HCT116 (cell line): ENCODE measurements at regions not wholly inside any gene's neighbourhood (a gene's known extent, or its start where the extent isn't known, plus 50 kb on each side); places are given as distances from the start of the nearest gene placed in this dataset.

Experiments
- ATAC-seq: fragments of 200-7000 bp; cut with Tn5 transposase; 2 replicates; pipeline ENCODE4 v1.9.1; 2020; ENCODE audit warnings: mild to moderate bottlenecking, moderate library complexity
- BruUV-seq: library from RNA; stranded (reverse); fragments of 400-500 nt; replicated peaks from 2 replicates; lab custom pipeline; 2021; lab: Mats Ljungman, UMichigan
- CTCF ChIA-PET: fragments of 300-600 bp; sonication (Branson Sonifier 250); formaldehyde crosslinking; loops from one replicate; lab custom pipeline; 2021; ENCODE audit warnings: antibody characterized with exemption; lab: Charles Lee
- POLR2A ChIA-PET: fragments of 300-600, 350-600 bp; sonication (Branson Sonifier 250); formaldehyde crosslinking; loops from one replicate; lab custom pipeline; 2021; ENCODE audit warnings: antibody characterized with exemption; lab: Charles Lee
- RAD21 ChIA-PET, 2 experiments: fragments of 300-600 bp; sonication (Branson Sonifier 250); formaldehyde crosslinking; loops; one replicate each; lab custom pipeline; 2023; ENCODE audit warnings: low total read pairs in 2 of 2; ENCODE audit not compliant: uncharacterized antibody in 2 of 2, unreplicated experiment in 2 of 2, low non-redundant PET in 1 of 2; lab: Charles Lee
- DNase-seq: peaks from one replicate; pipeline ENCODE4 v3.0.0-alpha.2; 2010; ENCODE audit warnings: low read depth, low spot score
- H2AFZ ChIP-seq: fragments of 200-600 bp; shearing (Covaris generic), sonication (generic); 2 replicates; pipeline ENCODE4 v1.6.1; 2017; ENCODE audit warnings: low read depth, mixed run types, mixed read lengths, antibody characterized with exemption, low read length; ENCODE audit not compliant: poor library complexity, severe bottlenecking
- H3K27ac ChIP-seq: 2 replicates; pipeline ENCODE4 v1.5.1; 2012; ENCODE audit warnings: low read depth, low read length
- H3K27me3 ChIP-seq: fragments of 200-600 bp; sonication (generic); 2 replicates; pipeline ENCODE4 v1.6.1; 2016; ENCODE audit warnings: mixed run types, low read length, mixed read lengths; ENCODE audit not compliant: insufficient read depth
- H3K36me3 ChIP-seq, 2 experiments: fragments of 200-500 bp in 1 of 2; fragments of 200-600 bp in 1 of 2; sonication (Bioruptor generic) in 1 of 2; sonication (generic) in 1 of 2; 2 replicates each; pipeline versions ENCODE4 v1.5.1 to v1.6.1; 2014 to 2016; ENCODE audit warnings: low read length in 2 of 2, inconsistent platforms in 1 of 2, mixed read lengths in 1 of 2, mixed run types in 1 of 2; ENCODE audit not compliant: insufficient read depth in 2 of 2, control insufficient read depth in 1 of 2
- H3K4me1 ChIP-seq, 2 experiments: fragments of 200-600 bp in 1 of 2; sonication (generic) in 1 of 2; 2 replicates each; pipeline versions ENCODE4 v1.5.1 to v1.6.1; 2012 to 2017; ENCODE audit warnings: low read length in 2 of 2, inconsistent platforms in 1 of 2, mild to moderate bottlenecking in 1 of 2, mixed read lengths in 1 of 2, mixed run types in 1 of 2, moderate library complexity in 1 of 2; ENCODE audit not compliant: insufficient read depth in 2 of 2, control insufficient read depth in 1 of 2
- H3K4me2 ChIP-seq: fragments of 200-600 bp; sonication (generic); 2 replicates; pipeline ENCODE4 v1.6.1; 2017; ENCODE audit warnings: mixed run types, low read length, mixed read lengths
- H3K4me3 ChIP-seq, 2 experiments: fragments of 200-600 bp in 1 of 2; sonication (generic) in 1 of 2; replicated peaks in 1 of 2; 2 replicates each; pipeline ENCODE4 v1.5.1; 2011 to 2016; ENCODE audit warnings: low read length in 2 of 2, control low read depth in 1 of 2, low read depth in 1 of 2, mild to moderate bottlenecking in 1 of 2, mixed read lengths in 1 of 2, mixed run types in 1 of 2
- H3K79me2 ChIP-seq: fragments of 200-600 bp; sonication (generic); 2 replicates; pipeline ENCODE4 v1.6.1; 2017; ENCODE audit warnings: mild to moderate bottlenecking, mixed run types, low read length, moderate library complexity, mixed read lengths; ENCODE audit not compliant: insufficient read depth
- H3K9ac ChIP-seq: fragments of 200-600 bp; sonication (generic); 2 replicates; pipeline ENCODE4 v1.6.1; 2016; ENCODE audit warnings: low read length, mixed read lengths
- H3K9me2 ChIP-seq: fragments of 200-600 bp; sonication (generic), shearing (Covaris generic); 2 replicates; pipeline ENCODE4 v1.6.1; 2017; ENCODE audit warnings: mixed run types, mild to moderate bottlenecking, moderate library complexity; ENCODE audit not compliant: insufficient read depth
- H3K9me3 ChIP-seq, 2 experiments: fragments of 200-500 bp in 1 of 2; fragments of 200-600 bp in 1 of 2; sonication (Bioruptor generic) in 1 of 2; sonication (generic) in 1 of 2; 2 replicates each; pipeline ENCODE4 v1.6.1; 2014 to 2017; ENCODE audit warnings: low read length in 2 of 2, mixed read lengths in 2 of 2, inconsistent platforms in 1 of 2, low read depth in 1 of 2, mild to moderate bottlenecking in 1 of 2, mixed run types in 1 of 2, moderate library complexity in 1 of 2; ENCODE audit not compliant: control insufficient read depth in 1 of 2, insufficient read depth in 1 of 2
- H4K20me1 ChIP-seq: fragments of 200-600 bp; sonication (generic), shearing (Covaris generic); 2 replicates; pipeline ENCODE4 v1.6.1; 2017; ENCODE audit warnings: mixed run types, mild to moderate bottlenecking, moderate library complexity; ENCODE audit not compliant: insufficient read depth
- CEBPB ChIP-seq: IDR thresholded peaks from 2 replicates; pipeline ENCODE4 v1.6.1; 2012; ENCODE audit warnings: low read depth
- EZH2 ChIP-seq: fragments of 200-600 bp; sonication (generic); IDR thresholded peaks from 2 replicates; pipeline ENCODE4 v1.6.1; 2017; ENCODE audit warnings: antibody characterized with exemption, mixed run types
- FOSL1 ChIP-seq: IDR thresholded peaks from 2 replicates; pipeline ENCODE4 v1.6.1; 2012; ENCODE audit warnings: low read depth
- MAX ChIP-seq: IDR thresholded peaks from 2 replicates; pipeline ENCODE4 v1.6.1; 2012
- RAD21 ChIP-seq: IDR thresholded peaks from 2 replicates; pipeline ENCODE4 v1.6.1; 2012; ENCODE audit warnings: low read depth, mild to moderate bottlenecking
- SIN3A ChIP-seq: IDR thresholded peaks from 2 replicates; pipeline ENCODE4 v1.6.1; 2012; ENCODE audit warnings: low read depth
- SP1 ChIP-seq: IDR thresholded peaks from 2 replicates; pipeline ENCODE4 v1.6.1; 2012; ENCODE audit warnings: low read depth
- ZFX ChIP-seq: fragments of 450-650 bp; IDR thresholded peaks from 2 replicates; pipeline ENCODE4 v1.6.1; 2017
- intact Hi-C: fragments of 100-400 bp; cut with micrococcal nuclease; formaldehyde crosslinking; loops from 2 replicates; pipeline ENCODE4 v1.10.0; 2022

DNA sequence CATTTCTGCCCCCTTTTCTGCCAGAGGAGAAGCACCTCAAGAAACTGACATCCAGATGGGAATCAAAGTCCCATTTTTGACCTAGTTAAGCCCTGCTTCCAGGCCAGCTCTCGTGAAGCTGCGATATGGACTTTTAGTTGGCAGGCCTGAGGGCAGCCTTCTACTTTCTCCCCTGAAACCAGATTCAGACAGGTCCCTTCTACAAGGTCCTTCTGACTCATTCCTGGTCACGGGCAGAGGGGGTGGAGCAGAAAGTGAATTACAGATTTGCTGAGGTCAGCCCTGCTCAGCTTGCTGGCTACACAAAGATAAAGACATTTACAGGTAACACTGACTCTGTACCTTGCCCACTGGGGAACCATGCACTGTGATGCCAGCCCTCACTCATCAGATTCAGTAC lies 52.8 kb upstream of the TUT7 start:
- Histone ChIP-seq H3K36me3 (no peaks in the 10 kb centered on the region), H3K79me2 (no peaks in the 10 kb centered on the region), H3K27ac (no peak overlapping the region), H3K4me1 (peaks cover 20 to 26% of the 10 kb centered on the region in 2 experiments), H2AFZ (peak overlapping the region; percentile 92), H3K27me3 (no peaks in the 10 kb centered on the region), H3K9me2 (no peaks in the 10 kb centered on the region), H3K9ac (no peak overlapping the region), H3K4me3 (0 out of 4 replicates have a peak overlapping the region, but pooled peaks of 1 of the 2 experiments have one; percentile 12), H3K4me2 (peak overlapping the region; percentile 69), H3K9me3 (no peaks in the 10 kb centered on the region), H4K20me1 (no peaks in the 10 kb centered on the region)
- RAD21 ChIA-PET: no interaction called here
- TF ChIP-seq ZFX: no peak
- TF ChIP-seq FOSL1: peak; percentile 37; the same call in 1 of the 2 replicates
- TF ChIP-seq SIN3A: no peak
- TF ChIP-seq SP1: 0 out of 2 replicates have a peak, but pooled peaks have one; percentile 4
- TF ChIP-seq MAX: no peak
- TF ChIP-seq RAD21: no peak
- DNase-seq (no peak), ATAC-seq (peak; percentile 77)
- BruUV-seq: no TSS peak
- CTCF ChIA-PET: interaction anchor here (1.8 kb wide), 1 partner anchor 27 kb away, joined by 5 read pairs; no protein-coding TSS in a partner anchor
- POLR2A ChIA-PET: no interaction called here
- intact Hi-C loops: no loop called here

DNA sequence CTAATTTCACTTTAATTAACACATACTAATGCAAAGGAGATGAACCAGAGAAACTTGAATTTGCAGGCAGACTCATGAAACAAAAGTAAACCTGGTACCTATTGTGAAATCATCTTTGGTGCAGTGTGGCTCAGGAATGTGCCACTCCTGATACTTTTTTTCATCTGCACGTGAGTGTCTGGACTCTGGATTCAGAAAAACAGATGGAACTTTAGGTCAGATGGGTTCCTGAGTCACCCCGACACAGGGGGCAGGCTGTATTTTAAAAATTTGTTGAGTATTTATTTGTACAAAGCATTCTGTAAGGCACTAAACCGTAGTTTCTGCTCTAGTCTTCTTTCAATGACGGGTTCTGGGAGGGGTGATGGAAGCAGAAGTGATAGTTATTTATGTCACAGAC lies 52.2 kb upstream of the TUT7 start:
- intact Hi-C loops: no loop called here
- no peak overlapping the region for H3K9ac ChIP-seq

More for the DNA sequence above, 52.2 kb upstream of the TUT7 start:
- Histone ChIP-seq H3K27ac (no peak overlapping the region), H3K4me2 (peak overlapping the region; percentile 69), H3K4me1 (peaks cover 20 to 26% of the 10 kb centered on the region in 2 experiments), H3K36me3 (no peaks in the 10 kb centered on the region), H3K9me2 (no peaks in the 10 kb centered on the region), H3K9me3 (no peaks in the 10 kb centered on the region), H2AFZ (peak overlapping the region; percentile 92), H3K4me3 (peak overlapping the region in 1 of 2 experiments; percentile 29; a peak in 2 of 4 replicates), H3K79me2 (no peaks in the 10 kb centered on the region), H4K20me1 (no peaks in the 10 kb centered on the region), H3K27me3 (no peaks in the 10 kb centered on the region)
- ChIA-PET POLR2A (no interaction called here), CTCF (interaction anchor here (0.8 to 2.0 kb wide), 4 partner anchors 8 to 918 kb away, joined by 3 to 15 read pairs (median 4); no protein-coding TSS in a partner anchor), RAD21 (no interaction called here)
- ATAC-seq (peak; percentile 31; the same call in 1 of the 2 replicates), DNase-seq (no peak)
- no TSS peak for BruUV-seq
- TF ChIP-seq CEBPB: 0 out of 2 replicates have a peak, but pooled peaks have one; percentile 42
- TF ChIP-seq EZH2: no peak
